Choroid plexus epithelial cell (primary cell): ENCODE measurements at regions not wholly inside any gene's neighbourhood (a gene's known extent, or its start where the extent isn't known, plus 50 kb on each side); places are given as distances from the start of the nearest gene placed in this dataset.

Experiments
- DNase-seq: peaks from one replicate; pipeline ENCODE4 v3.0.0-alpha.2; 2010; ENCODE audit warnings: low read depth
- H3K4me3 ChIP-seq: 2 replicates; pipeline ENCODE4 v1.5.1; 2011; ENCODE audit warnings: low read depth, mild to moderate bottlenecking, control low read depth, low read length, moderate library complexity
- TF ChIP-seq, protein P1 (sequence below): conservative IDR thresholded peaks from 2 replicates; pipeline ENCODE4 v1.5.1; 2011; ENCODE audit warnings: low read depth, mild to moderate bottlenecking, control low read depth, inconsistent platforms, low read length, moderate library complexity

DNA sequence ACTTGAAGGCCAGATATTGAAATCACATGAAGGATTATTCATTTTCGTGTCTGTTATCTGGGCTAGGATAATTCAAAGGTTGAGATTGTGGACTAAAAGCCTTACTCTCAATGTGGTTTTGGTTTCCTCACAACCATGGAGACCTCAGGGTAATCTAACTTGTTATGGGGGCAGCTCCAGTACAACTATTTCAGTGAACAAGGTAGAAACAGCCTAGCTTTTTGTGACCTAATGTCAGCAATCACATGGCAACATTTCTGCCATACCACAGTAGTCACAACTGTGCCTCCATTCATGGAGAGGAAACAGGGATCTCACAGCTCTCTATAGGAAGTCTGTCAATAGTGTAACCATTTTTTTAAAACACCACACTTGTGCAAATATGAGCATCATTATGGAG lies 62.4 kb upstream of the RARB start:
- H3K4me3 ChIP-seq: no peak overlapping the region
- TF ChIP-seq, protein P1, sequence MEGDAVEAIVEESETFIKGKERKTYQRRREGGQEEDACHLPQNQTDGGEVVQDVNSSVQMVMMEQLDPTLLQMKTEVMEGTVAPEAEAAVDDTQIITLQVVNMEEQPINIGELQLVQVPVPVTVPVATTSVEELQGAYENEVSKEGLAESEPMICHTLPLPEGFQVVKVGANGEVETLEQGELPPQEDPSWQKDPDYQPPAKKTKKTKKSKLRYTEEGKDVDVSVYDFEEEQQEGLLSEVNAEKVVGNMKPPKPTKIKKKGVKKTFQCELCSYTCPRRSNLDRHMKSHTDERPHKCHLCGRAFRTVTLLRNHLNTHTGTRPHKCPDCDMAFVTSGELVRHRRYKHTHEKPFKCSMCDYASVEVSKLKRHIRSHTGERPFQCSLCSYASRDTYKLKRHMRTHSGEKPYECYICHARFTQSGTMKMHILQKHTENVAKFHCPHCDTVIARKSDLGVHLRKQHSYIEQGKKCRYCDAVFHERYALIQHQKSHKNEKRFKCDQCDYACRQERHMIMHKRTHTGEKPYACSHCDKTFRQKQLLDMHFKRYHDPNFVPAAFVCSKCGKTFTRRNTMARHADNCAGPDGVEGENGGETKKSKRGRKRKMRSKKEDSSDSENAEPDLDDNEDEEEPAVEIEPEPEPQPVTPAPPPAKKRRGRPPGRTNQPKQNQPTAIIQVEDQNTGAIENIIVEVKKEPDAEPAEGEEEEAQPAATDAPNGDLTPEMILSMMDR: no peak
- DNase-seq: no peak

DNA sequence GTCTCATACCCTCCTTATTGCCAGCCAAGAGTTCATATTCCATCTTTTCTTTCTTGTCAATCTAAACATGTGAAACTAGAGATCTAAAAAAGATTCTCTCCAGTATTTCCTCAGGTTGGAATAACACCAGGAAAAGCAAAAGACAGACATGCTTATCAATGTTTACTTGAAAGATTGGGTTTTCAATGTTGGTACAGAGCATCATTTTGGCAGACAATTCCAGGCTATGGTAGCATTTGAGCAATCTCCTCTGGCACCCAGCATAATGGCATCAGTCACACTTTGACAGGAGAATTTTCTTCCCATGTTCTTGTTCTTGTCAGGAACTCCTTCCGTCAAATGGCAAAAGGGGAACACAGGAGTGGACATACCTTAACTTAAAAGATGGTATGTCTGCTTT lies 61.0 kb upstream of the RARB start:
- no peak overlapping the region for H3K4me3 ChIP-seq
- DNase-seq: no peak
- TF ChIP-seq, protein P1: no peak

- TF ChIP-seq, protein P1: no peak
- no peak overlapping the region for H3K4me3 ChIP-seq
- no peak for DNase-seq
Measured at GRCh38 chr3:25372167-25372566, 55.9 kb upstream of the RARB start.

DNA sequence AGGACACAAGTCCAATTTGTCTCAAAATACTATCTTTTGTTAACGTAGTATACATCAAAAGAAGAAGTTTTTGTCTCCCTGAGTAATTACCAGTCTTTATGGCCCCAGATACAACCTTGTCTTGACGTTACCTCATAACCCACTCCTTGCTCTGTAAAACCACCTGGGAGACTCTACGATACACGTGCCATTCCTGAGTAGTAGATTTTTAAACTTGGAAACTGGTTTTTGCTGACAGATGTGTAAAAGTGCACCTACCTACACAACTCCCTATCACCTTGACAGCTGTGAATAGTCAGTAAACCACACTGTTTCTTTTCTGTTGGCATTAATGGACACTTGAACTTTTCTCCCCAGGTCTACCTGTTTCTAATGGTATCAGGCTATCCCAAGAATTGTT lies 51.7 kb upstream of the RARB start:
- DNase-seq: no peak
- TF ChIP-seq, protein P1: no peak
- H3K4me3 ChIP-seq: no peak overlapping the region

GRCh38 chr3:25377042-25377441 lies 51.0 kb upstream of the RARB start:
- TF ChIP-seq, protein P1: no peak
- H3K4me3 ChIP-seq: no peak overlapping the region
- no peak for DNase-seq
